ENCODE measurements at regions not wholly inside any gene's neighbourhood (a gene's known extent, or its start where the extent isn't known, plus 50 kb on each side); places are given as distances from the start of the nearest gene placed in this dataset.

DNA sequence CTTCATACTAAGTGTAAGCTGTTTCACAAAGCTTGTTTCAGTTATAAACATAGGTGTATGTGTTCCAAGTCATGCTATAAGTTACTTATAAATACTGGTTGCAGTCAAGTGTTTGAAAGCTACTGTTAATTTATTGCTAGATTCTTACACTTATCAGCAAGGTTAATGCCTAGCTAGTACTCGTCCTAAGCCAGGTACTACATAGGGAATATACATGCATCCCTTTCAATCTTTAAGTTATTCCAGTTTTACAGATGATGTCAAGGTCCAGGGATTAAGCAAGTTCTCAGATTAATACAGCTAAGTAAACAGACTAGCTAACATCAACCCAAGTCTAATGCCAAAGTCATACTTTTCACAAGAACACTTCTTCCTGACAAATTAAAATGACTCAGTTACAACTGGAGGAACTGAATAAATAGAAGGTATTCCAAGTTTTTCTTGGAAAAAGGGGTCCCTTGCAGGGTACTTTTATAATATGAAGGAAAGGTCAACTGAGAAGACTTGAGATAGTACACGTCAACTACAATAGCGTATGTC lies 652.2 kb upstream of the USP24 start:
- no peak for TF ChIP-seq CTCF (conservative IDR thresholded peaks at IDR 0.05; ENCODE audit: low read depth, low read length)
- no peak for TF ChIP-seq EZH2 (IDR thresholded peaks at IDR 0.05; ENCODE audit: low read length, unreplicated experiment)
